Spinal cord (tissue), 10 donors: ENCODE measurements at regions not wholly inside any gene's neighbourhood (a gene's known extent, or its start where the extent isn't known, plus 50 kb on each side); places are given as distances from the start of the nearest gene placed in this dataset. TPM values are rescaled to one million over a fixed set of nuclear protein-coding genes. Genes with fewer than 3 reads are reported as not detected.

Source experiments
- DNase-seq, 6 donors: peaks; one replicate each; pipeline versions ENCODE4 v3.0.0 to v3.0.0-alpha.2; 2013 to 2015; ENCODE audit warnings: low spot score in 6 of 6, low read depth in 4 of 6
- H3K27ac ChIP-seq: one replicate; pipeline ENCODE4 v1.5.1; 2013; ENCODE audit warnings: low read depth, low read length, control low read depth
- H3K27me3 ChIP-seq: one replicate; pipeline ENCODE4 v1.6.1; 2013; ENCODE audit warnings: low read length; ENCODE audit not compliant: control insufficient read depth, insufficient read depth
- H3K36me3 ChIP-seq: one replicate; pipeline ENCODE4 v1.6.1; 2013; ENCODE audit warnings: low read length; ENCODE audit not compliant: control insufficient read depth, insufficient read depth
- H3K4me1 ChIP-seq: one replicate; pipeline ENCODE4 v1.6.1; 2013; ENCODE audit warnings: low read length; ENCODE audit not compliant: control insufficient read depth, insufficient read depth
- H3K4me3 ChIP-seq: one replicate; pipeline ENCODE4 v1.5.1; 2013; ENCODE audit warnings: low read depth, low read length, control low read depth
- H3K9me3 ChIP-seq: one replicate; pipeline ENCODE4 v1.6.1; 2013; ENCODE audit warnings: low read length; ENCODE audit not compliant: control insufficient read depth, insufficient read depth
- WGBS: methylation state at CpG from one replicate; pipeline ENCODE4 v1.1.5; 2013; ENCODE audit warnings: missing lambda C conversion rate; ENCODE audit not compliant: insufficient coverage; 5-methylcytosine and 5-hydroxymethylcytosine counted together
- small RNA-seq: library from RNA; depleted of rRNA; stranded (forward); fragments of <200 nt; gene quantifications from one replicate; pipeline ENCODE3, GENCODE V24; 2014; ENCODE audit warnings: low replicate concordance
- donor health status: healthy.

DNA sequence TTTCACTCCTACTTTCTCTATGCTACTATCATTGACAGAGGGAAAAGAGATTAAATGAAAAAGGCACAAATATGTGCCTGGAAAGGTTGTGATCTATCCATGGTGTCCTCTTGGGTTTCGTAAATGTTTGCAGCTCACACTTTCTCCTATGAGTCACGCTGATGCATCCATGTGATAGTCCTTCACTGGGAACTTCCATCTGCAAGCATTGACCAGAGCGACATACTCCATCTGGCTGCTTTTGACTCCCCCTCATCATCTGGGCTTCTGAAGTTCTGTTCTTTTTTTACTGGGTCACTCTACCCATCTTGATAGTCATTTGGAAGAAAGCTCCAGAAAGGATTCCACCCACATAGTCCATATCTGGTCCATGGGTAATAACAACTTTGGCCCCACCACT is 84.7 kb upstream of the NDST3 start:
- no peaks in the 10 kb centered on the region for H3K9me3 ChIP-seq
- DNase-seq: no peak
- no peaks in the 10 kb centered on the region for H3K4me1 ChIP-seq
- no peak overlapping the region for H3K27ac ChIP-seq
- 100% methylated on average over 3 of the region's 3 CpGs for WGBS
- no peaks in the 10 kb centered on the region for H3K27me3 ChIP-seq
- H3K4me3 ChIP-seq: no peak overlapping the region
- H3K36me3 ChIP-seq: no peaks in the 10 kb centered on the region

DNA sequence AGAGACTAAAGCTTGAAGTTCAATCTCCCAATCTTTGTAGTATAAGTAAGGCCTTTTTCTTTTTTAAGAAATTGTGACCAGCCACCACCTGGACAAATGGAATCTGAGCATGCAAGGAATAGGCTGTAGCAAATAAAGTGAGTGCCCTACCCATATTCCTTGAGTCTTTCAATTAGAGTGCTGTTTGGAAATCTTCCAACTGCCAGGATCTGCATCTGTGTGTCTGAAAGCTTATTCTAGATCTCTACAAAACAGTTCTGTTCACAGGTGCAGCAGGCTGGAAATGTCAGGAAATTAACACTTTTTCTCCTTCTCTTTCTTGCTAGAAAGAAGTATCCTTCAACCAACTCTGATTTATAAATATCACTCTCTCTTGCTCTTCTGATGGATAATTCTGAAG is 76.7 kb upstream of the NDST3 start:
- H3K36me3 ChIP-seq: no peaks in the 10 kb centered on the region
- H3K4me3 ChIP-seq: no peak overlapping the region
- H3K27me3 ChIP-seq: no peaks in the 10 kb centered on the region
- peak in 2 of 6 donors; percentile 37 to 46 for DNase-seq
- no peaks in the 10 kb centered on the region for H3K4me1 ChIP-seq
- no peak overlapping the region for H3K27ac ChIP-seq
- H3K9me3 ChIP-seq: peaks cover 2% of the 10 kb centered on the region

DNA sequence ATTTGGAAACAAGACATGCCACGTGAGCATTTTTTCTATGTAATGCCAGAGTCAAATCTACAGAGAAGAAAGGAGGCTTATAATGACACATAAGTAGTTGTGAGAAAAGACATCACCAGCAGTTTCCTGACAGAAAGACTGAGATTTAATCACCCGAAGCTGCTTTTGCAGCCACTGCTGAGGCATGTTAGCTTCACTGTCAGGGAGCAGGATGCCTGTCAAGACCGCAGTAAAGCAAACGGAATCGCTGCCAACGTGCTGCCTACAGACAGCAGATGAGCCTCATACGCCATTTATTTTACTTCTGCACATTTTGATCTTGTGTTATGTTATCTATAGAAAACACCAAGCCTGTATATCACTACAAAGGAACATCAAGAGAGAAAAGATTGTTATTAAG is 68.7 kb upstream of the NDST3 start:
- 15% methylated on average over 1 of the region's 7 CpGs for WGBS
- Histone ChIP-seq H3K4me3 (no peak overlapping the region), H3K27me3 (no peaks in the 10 kb centered on the region), H3K9me3 (no peaks in the 10 kb centered on the region), H3K27ac (no peak overlapping the region), H3K4me1 (no peaks in the 10 kb centered on the region), H3K36me3 (no peaks in the 10 kb centered on the region)
- DNase-seq: peak; percentile 7 to 87 (median 29)

DNA sequence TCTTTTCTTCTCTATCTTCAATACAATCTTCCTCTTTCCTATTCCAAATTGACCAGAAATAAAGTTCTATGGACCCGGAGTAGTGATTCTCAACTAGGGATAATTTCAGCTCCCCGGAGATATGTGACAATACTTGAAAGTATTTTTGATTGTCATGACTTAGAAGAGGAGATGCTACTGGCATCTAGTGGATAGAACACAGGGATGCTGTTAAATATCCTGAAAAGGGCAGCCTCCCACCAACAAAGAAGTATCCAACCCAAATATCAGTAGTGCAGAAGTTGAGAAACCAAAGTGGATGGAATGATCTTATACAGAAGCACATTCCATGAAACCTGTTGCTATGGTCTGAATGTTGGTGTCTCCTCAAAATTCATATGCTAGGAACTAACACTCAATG is 65.7 kb upstream of the NDST3 start:
- Histone ChIP-seq H3K4me3 (no peak overlapping the region), H3K27me3 (no peaks in the 10 kb centered on the region), H3K36me3 (no peaks in the 10 kb centered on the region), H3K4me1 (no peaks in the 10 kb centered on the region), H3K9me3 (no peaks in the 10 kb centered on the region), H3K27ac (no peak overlapping the region)
- WGBS: 94% methylated on average over 2 of the region's 2 CpGs
- DNase-seq: peak in 1 of 6 donors; percentile 4

DNA sequence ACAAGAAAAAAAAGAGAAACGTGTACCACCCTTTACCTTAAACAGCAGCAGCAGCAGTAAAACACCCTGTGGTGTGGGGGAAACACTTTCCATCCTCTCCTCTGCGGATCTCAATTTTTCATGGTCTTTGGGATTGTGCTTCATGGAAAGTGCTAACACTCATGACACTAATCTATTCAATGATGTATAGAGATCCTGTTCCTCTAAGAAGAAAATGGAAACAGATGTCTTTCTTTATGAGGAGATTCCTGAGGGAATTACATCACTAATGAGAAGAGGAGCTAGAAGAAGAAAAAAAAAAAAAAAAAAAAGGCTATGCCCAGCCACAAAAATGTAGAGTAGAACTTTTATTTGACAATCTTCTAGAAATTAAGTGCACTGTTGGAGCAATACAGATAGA is 62.9 kb upstream of the NDST3 start:
- H3K4me3 ChIP-seq: no peak overlapping the region
- no peaks in the 10 kb centered on the region for H3K36me3 ChIP-seq
- H3K9me3 ChIP-seq: no peaks in the 10 kb centered on the region
- no peaks in the 10 kb centered on the region for H3K4me1 ChIP-seq
- H3K27ac ChIP-seq: no peak overlapping the region
- H3K27me3 ChIP-seq: no peaks in the 10 kb centered on the region
- WGBS: no CpG with 5 or more reads among the region's 2 CpGs
- DNase-seq: no peak

DNA sequence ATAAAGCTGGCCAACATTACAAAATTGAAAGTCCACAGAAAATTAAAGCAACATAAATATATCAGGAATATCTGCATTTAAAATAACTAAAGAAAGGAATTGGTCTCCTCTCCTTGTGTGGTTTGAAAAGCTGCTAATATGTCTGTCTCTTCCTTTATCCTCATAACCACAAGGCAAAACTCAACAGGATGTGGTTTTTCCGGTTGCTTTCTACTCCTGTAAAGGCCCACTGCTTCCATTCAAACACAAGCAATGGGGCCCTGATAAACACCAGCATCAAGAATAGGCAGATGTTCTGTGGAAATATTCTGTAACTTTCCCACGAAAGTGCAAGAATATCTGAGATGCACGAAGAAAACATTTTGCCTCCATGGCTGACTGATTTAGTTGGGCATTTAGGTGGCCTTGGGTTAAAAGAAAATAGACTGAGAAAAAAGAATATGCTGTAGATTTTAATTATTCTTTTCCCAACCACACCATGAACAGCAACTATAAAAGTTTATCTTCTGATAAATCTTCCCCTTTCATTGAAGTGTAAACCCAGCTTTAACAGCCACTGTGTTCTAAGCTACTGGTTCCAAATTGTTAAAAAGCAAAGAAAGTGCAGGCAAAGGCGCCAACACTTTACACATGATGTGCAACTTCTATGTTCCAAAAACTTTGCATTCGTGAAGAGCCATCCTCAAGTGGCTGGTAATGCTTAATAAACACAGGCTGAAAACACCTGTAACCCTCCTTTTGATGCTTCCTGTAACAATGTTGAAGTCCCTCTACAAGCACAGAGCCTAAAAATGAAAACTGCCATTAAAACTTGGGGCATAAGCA is 50.5 kb upstream of the NDST3 start:
- DNase-seq: peak in 2 of 6 donors; percentile 1 to 14
- 83% methylated on average over 2 of the region's 5 CpGs for WGBS
- Histone ChIP-seq H3K27ac (no peak overlapping the region), H3K4me3 (no peak overlapping the region), H3K36me3 (no peaks in the 10 kb centered on the region), H3K9me3 (no peaks in the 10 kb centered on the region), H3K27me3 (no peaks in the 10 kb centered on the region), H3K4me1 (no peaks in the 10 kb centered on the region)

DNA sequence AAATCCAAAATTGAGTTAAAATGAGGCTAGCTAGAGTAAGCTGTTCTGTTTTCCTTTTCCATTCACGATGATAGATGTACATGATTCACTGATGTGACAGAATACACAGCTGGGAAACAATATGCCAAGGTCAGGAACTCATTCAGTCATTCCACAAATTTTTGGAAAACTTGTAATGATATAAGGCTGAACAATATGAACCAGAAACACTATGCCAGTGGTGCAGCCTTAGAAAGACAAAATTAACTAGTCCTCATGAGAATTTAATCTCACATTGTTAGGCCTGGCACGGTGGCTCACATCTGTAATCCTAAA is 50.0 kb upstream of the NDST3 start:
- H3K4me1 ChIP-seq: no peaks in the 10 kb centered on the region
- WGBS: 100% methylated on average over 1 of the region's 2 CpGs
- no peak for DNase-seq
- H3K36me3 ChIP-seq: no peaks in the 10 kb centered on the region
- H3K9me3 ChIP-seq: no peaks in the 10 kb centered on the region
- no peaks in the 10 kb centered on the region for H3K27me3 ChIP-seq
- no peak overlapping the region for H3K27ac ChIP-seq
- H3K4me3 ChIP-seq: no peak overlapping the region

Small RNA genes in the stretch of these regions (small RNA-seq; reads per million reads assigned to genes)
- gene AC107399.1: not detected
